Left cardiac atrium (tissue), 4 donors: ENCODE measurements at regions not wholly inside any gene's neighbourhood (a gene's known extent, or its start where the extent isn't known, plus 50 kb on each side); places are given as distances from the start of the nearest gene placed in this dataset.

Experiments used
- ATAC-seq, 2 donors: fragments of 200-7000 bp; cut with Tn5 transposase; one replicate each; pipeline ENCODE4 v1.9.1; 2020; ENCODE audit warnings: mild to moderate bottlenecking in 2 of 2, moderate library complexity in 2 of 2
- DNase-seq: peaks from one replicate; pipeline ENCODE4 v3.0.0-alpha.2; 2020
- intact Hi-C, 2 donors: fragments of 100-400 bp; cut with DNase I; formaldehyde crosslinking; loops; one replicate each; pipeline versions ENCODE4 v1.14.1 to v1.15.1; 2022 to 2023
- donor health status: DM: no; HTN: yes; CAD: no.
- donor health status: DM: no; HTN: yes; CAD: no; lungs with severe emphysema.
- donor health status: DM: yes; HTN: yes; CAD: no.
- donor health status: Dilated cardiomyopathy.

- ATAC-seq (no peak), DNase-seq (no peak)
- intact Hi-C loops: no loop called here
Measured at GRCh38 chr11:92667486-92668152, 301.8 kb upstream of the MTNR1B start.

GRCh38 chr11:92670308-92670890 is 299.1 kb upstream of the MTNR1B start:
- DNase-seq (no peak), ATAC-seq (no peak)
- intact Hi-C loops: no loop called here

GRCh38 chr11:92671081-92671480 is 298.4 kb upstream of the MTNR1B start:
- intact Hi-C loops: no loop called here
- DNase-seq (no peak), ATAC-seq (no peak)

GRCh38 chr11:92675303-92675702 is 294.1 kb upstream of the MTNR1B start:
- intact Hi-C loops: no loop called here
- no peak for DNase-seq
- ATAC-seq: no peak

DNA sequence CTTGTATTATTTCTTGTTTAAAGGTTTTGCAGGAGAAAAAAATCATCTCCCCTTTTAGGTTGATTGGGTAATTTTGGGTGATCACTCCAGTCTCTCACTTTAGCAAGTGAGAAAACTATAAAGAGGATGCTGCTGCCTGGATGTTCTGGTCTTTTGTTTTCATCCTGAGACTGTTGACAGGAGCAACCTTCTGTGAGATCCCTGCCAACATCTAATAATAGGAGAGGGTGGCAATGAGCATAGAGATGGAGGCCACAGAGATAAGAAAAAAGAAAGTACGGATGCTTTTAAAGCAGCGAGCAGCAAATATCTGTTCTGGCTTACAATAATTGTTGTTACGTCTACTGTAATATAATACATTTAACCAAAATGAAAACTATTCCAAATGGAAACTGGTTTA is 293.6 kb upstream of the MTNR1B start:
- intact Hi-C loops: no loop called here
- ATAC-seq (peak; percentile 72 to 95), DNase-seq (no peak)

DNA sequence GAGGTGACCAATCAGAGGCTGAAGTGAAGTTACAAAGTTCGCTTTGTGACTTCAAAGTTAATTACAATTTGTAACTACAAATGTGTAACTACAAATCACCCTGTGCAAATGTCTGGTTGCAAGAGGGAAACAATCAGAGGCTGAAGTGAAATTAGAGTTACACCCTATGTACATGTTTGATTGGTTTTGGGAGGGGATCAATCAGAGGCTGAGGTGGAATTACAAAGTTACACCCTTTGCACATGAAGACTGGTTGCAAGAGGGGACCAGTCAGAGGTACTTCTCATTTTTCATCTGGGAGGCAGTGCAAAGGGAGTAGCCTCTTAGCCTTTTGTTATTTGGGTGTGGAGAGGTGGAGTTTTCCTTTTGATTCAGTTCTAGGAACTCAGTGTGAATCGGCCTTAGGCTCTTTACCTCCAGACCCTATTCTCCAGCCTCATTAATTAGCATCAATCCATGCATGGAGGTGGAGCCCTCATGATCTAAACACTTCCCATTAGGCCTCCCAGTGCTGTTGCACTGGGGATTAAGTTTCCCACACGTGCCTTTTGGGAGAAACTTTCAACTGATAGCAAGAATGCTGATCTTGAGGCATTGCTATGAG is 291.3 kb upstream of the MTNR1B start:
- ATAC-seq (no peak), DNase-seq (no peak)

DNA sequence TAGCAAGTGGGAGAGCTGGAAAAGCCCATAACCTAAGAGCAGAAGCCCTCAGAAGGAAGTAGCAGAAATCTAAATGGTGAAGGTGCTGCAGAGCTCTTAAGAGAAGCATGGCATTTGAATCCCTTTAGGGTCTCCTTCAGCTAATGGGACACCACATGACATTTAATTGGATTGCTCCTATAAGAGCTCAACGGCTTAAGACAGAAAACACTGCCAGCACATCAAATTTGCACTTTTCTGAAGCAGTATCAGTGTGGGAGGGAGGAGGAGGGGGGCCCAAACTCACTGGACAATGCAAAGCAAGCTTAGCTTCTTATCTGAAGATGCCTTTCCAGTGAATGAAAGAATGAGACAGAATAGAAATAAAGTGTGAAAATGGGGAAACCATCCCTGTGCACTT is 287.9 kb upstream of the MTNR1B start:
- ATAC-seq (no peak), DNase-seq (no peak)
- intact Hi-C loops: no loop called here

More for the DNA sequence above, 291.3 kb upstream of the MTNR1B start:
- intact Hi-C loops: no loop called here

- ATAC-seq (no peak), DNase-seq (no peak)
- intact Hi-C loops: no loop called here
Measured at GRCh38 chr11:92682136-92682535, 287.3 kb upstream of the MTNR1B start.

DNA sequence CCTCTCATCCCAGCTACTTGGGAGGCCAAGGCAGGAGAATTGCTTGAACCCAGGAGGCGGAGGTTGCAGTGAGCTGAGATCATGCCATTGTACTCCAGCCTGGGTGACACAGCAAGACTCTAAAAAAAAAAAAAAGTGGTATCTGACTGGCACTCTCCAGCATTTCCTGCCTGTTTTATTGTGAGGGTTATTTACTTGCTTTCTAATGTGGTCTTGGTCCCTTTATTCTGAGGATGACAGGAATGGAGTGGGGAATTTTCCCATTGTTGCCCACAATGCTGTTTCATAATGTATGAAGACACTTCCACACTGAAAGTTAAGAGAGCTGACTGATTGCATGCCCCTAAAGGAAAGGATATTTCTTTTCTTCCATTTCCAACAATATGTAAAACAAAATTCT is 286.5 kb upstream of the MTNR1B start:
- DNase-seq (no peak), ATAC-seq (no peak)
- intact Hi-C loops: no loop called here

GRCh38 chr11:92685049-92685448 is 284.4 kb upstream of the MTNR1B start:
- intact Hi-C loops: no loop called here
- DNase-seq (no peak), ATAC-seq (no peak)

DNA sequence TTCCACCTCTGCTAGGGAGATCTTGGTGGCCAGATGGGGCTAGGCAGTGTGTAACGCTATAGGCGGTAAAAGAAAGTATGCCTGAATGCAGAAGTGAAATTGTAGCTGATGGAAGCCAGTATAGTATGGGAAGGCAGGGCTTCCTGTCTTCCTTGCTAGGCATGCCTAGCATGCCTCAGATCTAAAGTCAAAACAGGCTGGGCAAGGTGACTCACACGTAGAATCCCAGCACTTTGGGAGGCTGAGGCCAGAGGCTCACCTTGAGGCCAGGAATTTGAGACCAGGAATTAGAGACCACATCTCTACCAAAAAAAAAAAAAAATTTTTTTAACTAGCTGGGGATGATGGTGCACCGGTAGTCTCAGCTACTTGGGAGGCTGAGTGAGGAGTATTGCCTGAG is 281.7 kb upstream of the MTNR1B start:
- intact Hi-C loops: no loop called here

GRCh38 chr11:92688416-92688815 is 281.0 kb upstream of the MTNR1B start:
- ATAC-seq (no peak), DNase-seq (no peak)
- intact Hi-C loops: no loop called here

More for the DNA sequence above, 281.7 kb upstream of the MTNR1B start:
- DNase-seq (no peak), ATAC-seq (no peak)

- intact Hi-C loops: no loop called here
- DNase-seq (no peak), ATAC-seq (no peak)
Measured at GRCh38 chr11:92692826-92693546, 276.5 kb upstream of the MTNR1B start.

DNA sequence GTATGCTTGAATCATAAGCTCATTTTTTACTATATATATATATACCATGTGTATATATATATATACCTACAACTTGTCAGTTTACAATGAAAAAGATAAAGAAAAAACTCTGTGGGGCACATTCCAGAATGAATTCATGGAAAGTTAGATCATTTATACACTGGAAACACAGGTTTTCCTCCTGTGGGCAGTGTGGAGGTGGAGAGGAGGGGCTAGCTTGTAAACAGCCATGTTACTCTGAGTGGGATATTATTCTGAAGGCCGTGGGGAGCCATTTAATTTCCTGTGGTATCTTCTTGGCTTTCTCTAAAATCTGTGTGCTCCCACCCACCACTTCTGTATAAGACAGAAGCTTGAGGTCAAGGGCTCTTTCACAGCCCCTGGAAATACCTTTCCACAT is 273.4 kb upstream of the MTNR1B start:
- DNase-seq: no peak
- intact Hi-C loops: no loop called here
- ATAC-seq: no peak

GRCh38 chr11:92697461-92698312 is 271.8 kb upstream of the MTNR1B start:
- no peak for ATAC-seq
- intact Hi-C loops: no loop called here
- no peak for DNase-seq

GRCh38 chr11:92698742-92699141 is 270.7 kb upstream of the MTNR1B start:
- DNase-seq (no peak), ATAC-seq (no peak)
- intact Hi-C loops: no loop called here

GRCh38 chr11:92702037-92702804 is 267.2 kb upstream of the MTNR1B start:
- DNase-seq (no peak), ATAC-seq (no peak)
- intact Hi-C loops: loop anchor here in 1 of 2 donors (10.0 kb wide), 1 partner anchor 63 kb away; no protein-coding TSS in a partner anchor

GRCh38 chr11:92702805-92703448 is 266.5 kb upstream of the MTNR1B start:
- no peak for ATAC-seq
- intact Hi-C loops: loop anchor here in 1 of 2 donors (10.0 kb wide), 1 partner anchor 62 kb away; no protein-coding TSS in a partner anchor
- DNase-seq: no peak
